Stomach (tissue), 8 donors: ENCODE measurements at regions not wholly inside any gene's neighbourhood (a gene's known extent, or its start where the extent isn't known, plus 50 kb on each side); places are given as distances from the start of the nearest gene placed in this dataset.

Experiments
- DNase-seq, 2 donors: peaks; one replicate each; pipeline versions ENCODE4 v3.0.0 to v3.0.0-alpha.2; 2013 to 2019
- H3K27ac ChIP-seq, 5 donors: fragments of 200-600 bp in 4 of 5; sonication (generic) in 4 of 5; one replicate each; pipeline ENCODE4 v1.5.1; 2013 to 2019; ENCODE audit warnings: mild to moderate bottlenecking in 1 of 5, moderate library complexity in 1 of 5
- H3K27me3 ChIP-seq, 3 donors: fragments of 200-600 bp; sonication (generic); one replicate each; pipeline ENCODE4 v1.5.1; 2017 to 2019; ENCODE audit warnings: mixed run types in 1 of 3
- H3K36me3 ChIP-seq, 4 donors: fragments of 200-600 bp; sonication (generic); 1 replicate in 3 of 4; 2 replicates in 1 of 4; pipeline ENCODE4 v1.5.1; 2016 to 2019
- H3K4me1 ChIP-seq, 4 donors: fragments of 200-600 bp; sonication (generic); one replicate each; pipeline ENCODE4 v1.5.1; 2016 to 2019
- H3K4me3 ChIP-seq, 4 donors: fragments of 200-600 bp; sonication (generic) in 3 of 4; one replicate each; pipeline ENCODE4 v1.5.1; 2016 to 2019; ENCODE audit warnings: mild to moderate bottlenecking in 1 of 4
- H3K9me3 ChIP-seq, 4 donors: fragments of 200-600 bp; sonication (generic); one replicate each; pipeline ENCODE4 v1.5.1; 2016 to 2019
- EP300 ChIP-seq: sonication (generic); formaldehyde crosslinking; IDR thresholded peaks from one replicate; pipeline ENCODE4 v1.6.1; 2017; ENCODE audit warnings: antibody characterized with exemption
- POLR2A ChIP-seq, 4 donors: fragments of 450-650 bp; IDR thresholded peaks; one replicate each; pipeline ENCODE4 v1.6.1; 2016; ENCODE audit warnings: antibody characterized with exemption in 4 of 4, control low read depth in 2 of 4, mild to moderate bottlenecking in 1 of 4, moderate library complexity in 1 of 4
- POLR2AphosphoS5 ChIP-seq, 3 donors: sonication (generic); formaldehyde crosslinking; IDR thresholded peaks; one replicate each; pipeline ENCODE4 v1.6.1; 2016; ENCODE audit warnings: antibody characterized with exemption in 3 of 3
- WGBS, 5 donors: extraction: QIAGEN DNeasy Blood & Tissue Kit in 3 of 5; methylation state at CpG; one replicate each; pipeline versions ENCODE4 v1.1.5 to v1.1.7; 2013 to 2018; 5-methylcytosine and 5-hydroxymethylcytosine counted together
- intact Hi-C: fragments of 100-400 bp; cut with DNase I; formaldehyde crosslinking; loops from one replicate; pipeline ENCODE4 v1.15.1; 2023; ENCODE audit warnings: low total_unique reads
- TF ChIP-seq, protein P1 (sequence below), 7 experiments: fragments of 450-650 bp in 4 of 7; fragments of 200-600 bp in 3 of 7; sonication (generic) in 3 of 7; IDR thresholded peaks; one replicate each; pipeline ENCODE4 v1.5.1; 2016 to 2019; ENCODE audit warnings: antibody characterized with exemption in 7 of 7, control low read depth in 2 of 7, mild to moderate bottlenecking in 1 of 7
- donor health status: healthy with polysubstance abuse.
- donor health status: Bipolar disorder and iron deficiency.
- donor health status: healthy.

DNA sequence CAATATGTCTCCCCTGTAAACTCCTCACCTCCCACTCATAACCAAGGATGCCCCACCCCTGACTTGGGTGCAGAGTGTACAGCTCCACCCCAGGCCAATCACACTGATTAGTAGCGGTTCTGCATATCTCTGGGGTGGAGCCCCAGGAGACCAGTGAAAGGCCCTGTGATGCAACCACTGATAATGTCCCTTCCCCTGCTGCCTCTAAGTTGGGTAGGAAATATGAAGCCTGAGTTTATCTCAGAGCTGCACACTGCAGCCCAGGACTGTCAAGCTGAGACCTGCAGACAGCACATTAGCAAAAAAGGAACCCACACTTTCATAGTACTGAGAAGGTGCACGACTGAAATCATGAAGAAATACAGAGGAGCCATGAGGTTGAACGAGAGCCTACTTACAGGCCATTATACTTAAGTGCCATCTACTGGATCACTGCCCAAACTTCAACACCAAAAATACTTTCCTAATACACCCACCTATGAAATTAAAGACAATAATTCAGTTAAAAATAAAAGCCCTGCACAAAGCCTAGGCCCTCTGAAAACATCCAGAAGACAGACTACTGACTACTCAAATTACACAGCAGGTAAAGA lies 455.4 kb upstream of the LRRTM4 start:
- intact Hi-C loops = no loop called here
- no peaks in the 10 kb centered on the region for H3K4me1 ChIP-seq
- peak in 1 of 2 donors; percentile 10 for DNase-seq
- no peak overlapping the region for H3K4me3 ChIP-seq
- peaks cover 0 to 29% (median 6%) of the 10 kb centered on the region in 4 donors for H3K9me3 ChIP-seq
- no peaks in the 10 kb centered on the region for H3K27me3 ChIP-seq
- no peaks in the 10 kb centered on the region for H3K36me3 ChIP-seq
- no peak overlapping the region for H3K27ac ChIP-seq
- 24 to 51% (median 37%) methylated on average over 3 of the region's 3 CpGs for WGBS, 5 donors
- no peak for TF ChIP-seq POLR2AphosphoS5 (IDR thresholded peaks at IDR 0.05)

DNA sequence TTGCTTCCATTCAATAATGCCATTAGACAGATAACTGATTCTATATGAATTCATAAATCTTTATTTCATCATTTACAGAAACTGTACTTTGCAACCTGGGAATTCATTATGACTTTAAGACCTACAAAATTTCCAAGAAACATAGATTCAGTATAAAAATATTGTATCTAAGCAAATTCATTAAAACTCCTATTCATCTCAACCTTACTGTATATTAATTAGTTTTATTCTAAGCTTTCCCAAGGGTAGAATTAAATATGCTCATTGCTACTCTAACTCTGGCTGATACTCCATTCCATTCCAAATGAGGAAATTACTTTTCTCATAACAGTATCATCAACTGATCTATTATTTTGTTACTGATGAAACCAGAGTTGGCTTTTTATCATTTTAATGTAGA lies 473.0 kb upstream of the LRRTM4 start:
- intact Hi-C loops = no loop called here
- no peak overlapping the region for H3K4me3 ChIP-seq
- TF ChIP-seq POLR2A (IDR thresholded peaks at IDR 0.05) (no peak), POLR2AphosphoS5 (IDR thresholded peaks at IDR 0.05) (no peak), EP300 (no peak)
- TF ChIP-seq, protein P1, sequence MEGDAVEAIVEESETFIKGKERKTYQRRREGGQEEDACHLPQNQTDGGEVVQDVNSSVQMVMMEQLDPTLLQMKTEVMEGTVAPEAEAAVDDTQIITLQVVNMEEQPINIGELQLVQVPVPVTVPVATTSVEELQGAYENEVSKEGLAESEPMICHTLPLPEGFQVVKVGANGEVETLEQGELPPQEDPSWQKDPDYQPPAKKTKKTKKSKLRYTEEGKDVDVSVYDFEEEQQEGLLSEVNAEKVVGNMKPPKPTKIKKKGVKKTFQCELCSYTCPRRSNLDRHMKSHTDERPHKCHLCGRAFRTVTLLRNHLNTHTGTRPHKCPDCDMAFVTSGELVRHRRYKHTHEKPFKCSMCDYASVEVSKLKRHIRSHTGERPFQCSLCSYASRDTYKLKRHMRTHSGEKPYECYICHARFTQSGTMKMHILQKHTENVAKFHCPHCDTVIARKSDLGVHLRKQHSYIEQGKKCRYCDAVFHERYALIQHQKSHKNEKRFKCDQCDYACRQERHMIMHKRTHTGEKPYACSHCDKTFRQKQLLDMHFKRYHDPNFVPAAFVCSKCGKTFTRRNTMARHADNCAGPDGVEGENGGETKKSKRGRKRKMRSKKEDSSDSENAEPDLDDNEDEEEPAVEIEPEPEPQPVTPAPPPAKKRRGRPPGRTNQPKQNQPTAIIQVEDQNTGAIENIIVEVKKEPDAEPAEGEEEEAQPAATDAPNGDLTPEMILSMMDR (IDR thresholded peaks at IDR 0.05) = no peak
- no peak for DNase-seq
- H3K9me3 ChIP-seq = no peaks in the 10 kb centered on the region
- H3K4me1 ChIP-seq = no peaks in the 10 kb centered on the region
- no peaks in the 10 kb centered on the region for H3K36me3 ChIP-seq
- no peak overlapping the region for H3K27ac ChIP-seq
- H3K27me3 ChIP-seq = no peaks in the 10 kb centered on the region

DNA sequence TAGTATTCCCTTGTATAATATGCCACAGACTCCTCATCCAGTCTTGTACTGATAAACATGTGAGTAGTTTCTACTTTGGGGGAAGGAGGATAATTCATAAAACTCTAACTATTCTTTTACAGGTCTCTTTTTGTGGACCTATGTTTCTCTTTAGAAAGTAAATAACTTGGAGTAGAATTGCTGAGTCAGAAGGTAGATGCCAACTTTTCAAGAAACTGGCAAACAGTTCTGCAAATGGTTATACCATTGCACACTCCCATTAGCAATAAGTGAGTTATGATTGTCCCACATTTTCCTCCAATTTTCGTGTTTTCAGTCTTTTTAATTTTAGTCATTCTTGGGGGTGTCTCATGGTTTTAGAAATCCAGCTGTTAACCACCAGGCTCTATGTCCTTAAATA lies 477.2 kb upstream of the LRRTM4 start:
- TF ChIP-seq POLR2AphosphoS5 (IDR thresholded peaks at IDR 0.05) (no peak), EP300 (no peak)
- TF ChIP-seq, protein P1 (IDR thresholded peaks at IDR 0.05) = no peak
- H3K27me3 ChIP-seq = no peaks in the 10 kb centered on the region
- WGBS, 5 donors = 55 to 73% (median 64%) methylated on average over 1 of the region's 1 CpG

DNA sequence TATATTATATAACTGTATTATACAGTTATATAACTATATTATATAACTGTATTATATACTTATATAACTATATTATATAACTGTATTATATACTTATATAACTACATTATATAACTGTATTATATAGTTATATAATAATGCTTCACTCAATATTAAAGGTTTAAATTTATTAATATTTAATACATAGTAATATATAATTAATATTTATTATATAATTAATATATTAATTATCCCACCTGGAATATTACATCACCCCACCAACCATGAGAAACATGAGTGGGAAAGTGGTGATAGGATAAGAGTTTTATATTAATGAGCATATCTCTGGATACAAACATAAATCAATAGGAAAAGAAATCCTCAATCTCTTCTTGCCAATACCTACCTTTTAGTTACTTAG lies 487.1 kb upstream of the LRRTM4 start:
- Histone ChIP-seq H3K4me3 (no peak overlapping the region), H3K27me3 (no peaks in the 10 kb centered on the region), H3K36me3 (no peaks in the 10 kb centered on the region), H3K9me3 (peaks cover 0 to 12% (median 3%) of the 10 kb centered on the region in 4 donors), H3K4me1 (no peaks in the 10 kb centered on the region), H3K27ac (no peak overlapping the region)
- intact Hi-C loops = no loop called here
- TF ChIP-seq EP300 = no peak
- no peak for TF ChIP-seq POLR2A (IDR thresholded peaks at IDR 0.05)
- TF ChIP-seq, protein P1 (IDR thresholded peaks at IDR 0.05) = no peak
- no peak for TF ChIP-seq POLR2AphosphoS5 (IDR thresholded peaks at IDR 0.05)
- DNase-seq = no peak

More for the DNA sequence above, 477.2 kb upstream of the LRRTM4 start:
- H3K36me3 ChIP-seq = no peaks in the 10 kb centered on the region
- intact Hi-C loops = no loop called here
- H3K27ac ChIP-seq = no peak overlapping the region
- no peak for DNase-seq
- no peaks in the 10 kb centered on the region for H3K4me1 ChIP-seq
- H3K9me3 ChIP-seq = no peaks in the 10 kb centered on the region
- H3K4me3 ChIP-seq = no peak overlapping the region

DNA sequence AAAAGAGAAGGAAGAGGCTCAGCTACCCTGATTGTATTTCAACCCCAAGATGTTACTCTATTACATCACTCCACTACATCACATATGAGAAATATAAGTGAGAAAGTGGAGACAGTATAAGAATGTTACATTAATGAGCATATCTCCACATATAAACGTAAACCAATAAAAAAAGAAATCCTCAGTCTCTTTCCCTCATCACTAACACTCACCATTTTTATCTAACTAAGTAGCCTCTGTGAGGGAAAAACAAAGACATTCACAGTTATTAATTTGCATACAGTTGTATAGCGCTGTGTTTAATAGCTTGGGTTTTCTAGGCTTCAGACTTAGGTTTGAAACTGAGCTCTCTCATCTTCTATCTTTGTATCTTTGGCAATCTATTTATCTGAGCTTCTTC lies 489.1 kb upstream of the LRRTM4 start:
- no peak for DNase-seq
- Histone ChIP-seq H3K4me1 (no peaks in the 10 kb centered on the region), H3K27me3 (no peaks in the 10 kb centered on the region), H3K27ac (no peak overlapping the region), H3K4me3 (no peak overlapping the region), H3K9me3 (peaks cover 0 to 8% (median 2%) of the 10 kb centered on the region in 4 donors), H3K36me3 (no peaks in the 10 kb centered on the region)
- TF ChIP-seq EP300 (no peak), POLR2A (IDR thresholded peaks at IDR 0.05) (no peak), POLR2AphosphoS5 (IDR thresholded peaks at IDR 0.05) (no peak)
- TF ChIP-seq, protein P1 (IDR thresholded peaks at IDR 0.05) = no peak
- 78 to 88% (median 84%) methylated on average over 2 of the region's 2 CpGs for WGBS, 5 donors
- intact Hi-C loops = no loop called here
